ENCODE measurements at regions not wholly inside any gene's neighbourhood (a gene's known extent, or its start where the extent isn't known, plus 50 kb on each side); places are given as distances from the start of the nearest gene placed in this dataset.

DNA sequence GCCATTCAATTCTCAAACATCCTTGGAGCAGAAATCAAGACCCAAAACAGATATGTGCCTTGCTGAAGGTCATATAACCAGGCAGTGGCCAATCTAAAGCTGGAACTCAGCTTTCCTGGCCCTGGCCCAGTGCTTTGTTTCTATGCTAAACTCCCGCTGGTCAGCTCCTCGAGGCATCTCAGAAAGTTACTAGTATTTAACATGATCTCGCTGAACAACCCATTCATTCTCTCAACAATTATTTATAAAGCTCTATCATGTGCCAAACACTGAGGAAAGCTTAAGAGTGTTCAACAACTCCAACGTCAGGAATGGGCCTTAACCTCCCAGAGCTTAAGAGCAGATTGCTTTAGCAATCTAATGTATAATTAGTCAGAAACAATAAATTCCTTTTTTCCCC is 54.0 kb downstream of the FOXD1 start:
- TF ChIP-seq EP300 (IDR thresholded peaks at IDR 0.05; ENCODE audit: borderline replicate concordance) (no peak; the same call in 1 of the 2 replicates), CEBPB (IDR thresholded peaks at IDR 0.05) (no peak), EGR1 (IDR thresholded peaks at IDR 0.05) (no peak), CREB1 (IDR thresholded peaks at IDR 0.05; ENCODE audit: low read depth) (no peak), TAF1 (IDR thresholded peaks at IDR 0.05; ENCODE audit: low read depth) (no peak), TEAD4 (IDR thresholded peaks at IDR 0.05) (peak; percentile 77), NFIC (IDR thresholded peaks at IDR 0.05) (peak; percentile 73), TCF12 (IDR thresholded peaks at IDR 0.05; ENCODE audit: low read depth) (no peak), RAD21 (IDR thresholded peaks at IDR 0.05; ENCODE audit: low read depth) (no peak; the same call in 1 of the 2 replicates), YY1 (IDR thresholded peaks at IDR 0.05; ENCODE audit: low read depth) (no peak), FOXM1 (IDR thresholded peaks at IDR 0.05; ENCODE audit: borderline replicate concordance, low read depth) (no peak)
- TF ChIP-seq, protein P1, sequence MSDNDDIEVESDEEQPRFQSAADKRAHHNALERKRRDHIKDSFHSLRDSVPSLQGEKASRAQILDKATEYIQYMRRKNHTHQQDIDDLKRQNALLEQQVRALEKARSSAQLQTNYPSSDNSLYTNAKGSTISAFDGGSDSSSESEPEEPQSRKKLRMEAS (IDR thresholded peaks at IDR 0.05), result no peak; the same call in 1 of the 2 replicates
- TF ChIP-seq, protein P2, sequence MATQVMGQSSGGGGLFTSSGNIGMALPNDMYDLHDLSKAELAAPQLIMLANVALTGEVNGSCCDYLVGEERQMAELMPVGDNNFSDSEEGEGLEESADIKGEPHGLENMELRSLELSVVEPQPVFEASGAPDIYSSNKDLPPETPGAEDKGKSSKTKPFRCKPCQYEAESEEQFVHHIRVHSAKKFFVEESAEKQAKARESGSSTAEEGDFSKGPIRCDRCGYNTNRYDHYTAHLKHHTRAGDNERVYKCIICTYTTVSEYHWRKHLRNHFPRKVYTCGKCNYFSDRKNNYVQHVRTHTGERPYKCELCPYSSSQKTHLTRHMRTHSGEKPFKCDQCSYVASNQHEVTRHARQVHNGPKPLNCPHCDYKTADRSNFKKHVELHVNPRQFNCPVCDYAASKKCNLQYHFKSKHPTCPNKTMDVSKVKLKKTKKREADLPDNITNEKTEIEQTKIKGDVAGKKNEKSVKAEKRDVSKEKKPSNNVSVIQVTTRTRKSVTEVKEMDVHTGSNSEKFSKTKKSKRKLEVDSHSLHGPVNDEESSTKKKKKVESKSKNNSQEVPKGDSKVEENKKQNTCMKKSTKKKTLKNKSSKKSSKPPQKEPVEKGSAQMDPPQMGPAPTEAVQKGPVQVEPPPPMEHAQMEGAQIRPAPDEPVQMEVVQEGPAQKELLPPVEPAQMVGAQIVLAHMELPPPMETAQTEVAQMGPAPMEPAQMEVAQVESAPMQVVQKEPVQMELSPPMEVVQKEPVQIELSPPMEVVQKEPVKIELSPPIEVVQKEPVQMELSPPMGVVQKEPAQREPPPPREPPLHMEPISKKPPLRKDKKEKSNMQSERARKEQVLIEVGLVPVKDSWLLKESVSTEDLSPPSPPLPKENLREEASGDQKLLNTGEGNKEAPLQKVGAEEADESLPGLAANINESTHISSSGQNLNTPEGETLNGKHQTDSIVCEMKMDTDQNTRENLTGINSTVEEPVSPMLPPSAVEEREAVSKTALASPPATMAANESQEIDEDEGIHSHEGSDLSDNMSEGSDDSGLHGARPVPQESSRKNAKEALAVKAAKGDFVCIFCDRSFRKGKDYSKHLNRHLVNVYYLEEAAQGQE (IDR thresholded peaks at IDR 0.05; ENCODE audit: low read depth), result peak; percentile 58
- TF ChIP-seq, protein P3, sequence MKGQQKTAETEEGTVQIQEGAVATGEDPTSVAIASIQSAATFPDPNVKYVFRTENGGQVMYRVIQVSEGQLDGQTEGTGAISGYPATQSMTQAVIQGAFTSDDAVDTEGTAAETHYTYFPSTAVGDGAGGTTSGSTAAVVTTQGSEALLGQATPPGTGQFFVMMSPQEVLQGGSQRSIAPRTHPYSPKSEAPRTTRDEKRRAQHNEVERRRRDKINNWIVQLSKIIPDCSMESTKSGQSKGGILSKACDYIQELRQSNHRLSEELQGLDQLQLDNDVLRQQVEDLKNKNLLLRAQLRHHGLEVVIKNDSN (IDR thresholded peaks at IDR 0.05), result no peak

All from Ishikawa (cell line).